ENCODE measurements at regions not wholly inside any gene's neighbourhood (a gene's known extent, or its start where the extent isn't known, plus 50 kb on each side); places are given as distances from the start of the nearest gene placed in this dataset.

DNA sequence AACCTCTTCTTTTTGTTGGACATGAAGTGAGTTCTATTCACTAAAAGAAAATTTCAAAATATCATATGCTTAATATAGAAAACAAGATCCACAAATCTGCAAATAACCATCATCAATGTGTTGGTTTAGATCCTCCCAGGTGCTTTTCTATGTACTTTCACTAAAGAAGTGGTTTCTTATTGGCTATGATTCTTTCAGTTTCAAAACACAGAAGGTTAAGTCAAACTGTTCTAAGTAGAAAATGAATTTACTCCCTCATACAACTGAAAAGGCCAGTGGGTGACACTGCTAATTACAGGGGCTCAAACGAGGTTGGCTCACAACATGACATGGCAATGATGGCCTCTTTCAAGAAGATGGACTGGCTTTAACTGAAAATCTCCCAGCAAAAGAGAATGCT is 111.7 kb downstream of the GALR1 start (continued):
- TF ChIP-seq UBTF (CRISPR knock-in tag; IDR thresholded peaks at IDR 0.05), result no peak
- no peak for TF ChIP-seq ZNF784 (CRISPR knock-in tag; IDR thresholded peaks at IDR 0.05; ENCODE audit: borderline replicate concordance)
- no peak for TF ChIP-seq TBX2 (CRISPR knock-in tag; IDR thresholded peaks at IDR 0.05; ENCODE audit: borderline replicate concordance)
- TF ChIP-seq ZNF800 (CRISPR knock-in tag; IDR thresholded peaks at IDR 0.05), result no peak
- TF ChIP-seq, protein P1, sequence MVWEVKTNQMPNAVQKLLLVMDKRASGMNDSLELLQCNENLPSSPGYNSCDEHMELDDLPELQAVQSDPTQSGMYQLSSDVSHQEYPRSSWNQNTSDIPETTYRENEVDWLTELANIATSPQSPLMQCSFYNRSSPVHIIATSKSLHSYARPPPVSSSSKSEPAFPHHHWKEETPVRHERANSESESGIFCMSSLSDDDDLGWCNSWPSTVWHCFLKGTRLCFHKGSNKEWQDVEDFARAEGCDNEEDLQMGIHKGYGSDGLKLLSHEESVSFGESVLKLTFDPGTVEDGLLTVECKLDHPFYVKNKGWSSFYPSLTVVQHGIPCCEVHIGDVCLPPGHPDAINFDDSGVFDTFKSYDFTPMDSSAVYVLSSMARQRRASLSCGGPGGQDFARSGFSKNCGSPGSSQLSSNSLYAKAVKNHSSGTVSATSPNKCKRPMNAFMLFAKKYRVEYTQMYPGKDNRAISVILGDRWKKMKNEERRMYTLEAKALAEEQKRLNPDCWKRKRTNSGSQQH (CRISPR knock-in tag; IDR thresholded peaks at IDR 0.05; ENCODE audit: low read depth), result no peak
- no peak for TF ChIP-seq MAFG (CRISPR knock-in tag; IDR thresholded peaks at IDR 0.05)
- TF ChIP-seq, protein P2, sequence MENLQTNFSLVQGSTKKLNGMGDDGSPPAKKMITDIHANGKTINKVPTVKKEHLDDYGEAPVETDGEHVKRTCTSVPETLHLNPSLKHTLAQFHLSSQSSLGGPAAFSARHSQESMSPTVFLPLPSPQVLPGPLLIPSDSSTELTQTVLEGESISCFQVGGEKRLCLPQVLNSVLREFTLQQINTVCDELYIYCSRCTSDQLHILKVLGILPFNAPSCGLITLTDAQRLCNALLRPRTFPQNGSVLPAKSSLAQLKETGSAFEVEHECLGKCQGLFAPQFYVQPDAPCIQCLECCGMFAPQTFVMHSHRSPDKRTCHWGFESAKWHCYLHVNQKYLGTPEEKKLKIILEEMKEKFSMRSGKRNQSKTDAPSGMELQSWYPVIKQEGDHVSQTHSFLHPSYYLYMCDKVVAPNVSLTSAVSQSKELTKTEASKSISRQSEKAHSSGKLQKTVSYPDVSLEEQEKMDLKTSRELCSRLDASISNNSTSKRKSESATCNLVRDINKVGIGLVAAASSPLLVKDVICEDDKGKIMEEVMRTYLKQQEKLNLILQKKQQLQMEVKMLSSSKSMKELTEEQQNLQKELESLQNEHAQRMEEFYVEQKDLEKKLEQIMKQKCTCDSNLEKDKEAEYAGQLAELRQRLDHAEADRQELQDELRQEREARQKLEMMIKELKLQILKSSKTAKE (CRISPR knock-in tag; IDR thresholded peaks at IDR 0.05; ENCODE audit: borderline replicate concordance), result no peak

All from HepG2 (cell line).